ENCODE measurements at regions not wholly inside any gene's neighbourhood (a gene's known extent, or its start where the extent isn't known, plus 50 kb on each side); places are given as distances from the start of the nearest gene placed in this dataset.

GRCh38 chr18:64219517-64219916 lies 70.6 kb upstream of the LINC00305 start:
- BruUV-seq (replicated peaks), result no TSS peak
- Histone ChIP-seq H2AFZ (ENCODE audit: low read length) (no peak overlapping the region), H3K9ac (ENCODE audit: low read length) (no peak overlapping the region), H3K4me3 (ENCODE audit: low read length) (no peak overlapping the region), H4K20me1 (ENCODE audit: low read length) (no peaks in the 10 kb centered on the region), H3K4me2 (ENCODE audit: low read length) (no peak overlapping the region), H3K9me3 (ENCODE audit: low read length) (no peaks in the 10 kb centered on the region), H3K79me2 (ENCODE audit: low read length) (no peaks in the 10 kb centered on the region), H3K9me2 (replicated peaks; ENCODE audit: low read length) (no peaks in the 10 kb centered on the region), H3F3A (ENCODE audit: low read length, unreplicated experiment) (no peaks in the 10 kb centered on the region), H3K4me1 (ENCODE audit: insufficient read depth, low read length) (no peaks in the 10 kb centered on the region), H3K27ac (ENCODE audit: low read length) (no peak overlapping the region), H3K36me3 (ENCODE audit: low read depth, low read length) (no peaks in the 10 kb centered on the region), H3K27me3 (ENCODE audit: low read length) (0 out of 2 replicates have a peak, but pooled peaks cover 4% of the 10 kb centered on the region)
- ATAC-seq, result no peak
- intact Hi-C loops (cut with micrococcal nuclease), result no loop called here
- no peak for DNase-seq
- ChIA-PET POLR2A (ENCODE audit: unreplicated experiment) (no interaction called here), CTCF (no interaction called here)
- TF ChIP-seq EZH2phosphoT487 (IDR thresholded peaks at IDR 0.05; ENCODE audit: borderline replicate concordance, low read length) (no peak), EZH2 (IDR thresholded peaks at IDR 0.05; ENCODE audit: low read length, unreplicated experiment) (no peak), CTCF (conservative IDR thresholded peaks at IDR 0.05; ENCODE audit: low read depth, low read length) (no peak)

DNA sequence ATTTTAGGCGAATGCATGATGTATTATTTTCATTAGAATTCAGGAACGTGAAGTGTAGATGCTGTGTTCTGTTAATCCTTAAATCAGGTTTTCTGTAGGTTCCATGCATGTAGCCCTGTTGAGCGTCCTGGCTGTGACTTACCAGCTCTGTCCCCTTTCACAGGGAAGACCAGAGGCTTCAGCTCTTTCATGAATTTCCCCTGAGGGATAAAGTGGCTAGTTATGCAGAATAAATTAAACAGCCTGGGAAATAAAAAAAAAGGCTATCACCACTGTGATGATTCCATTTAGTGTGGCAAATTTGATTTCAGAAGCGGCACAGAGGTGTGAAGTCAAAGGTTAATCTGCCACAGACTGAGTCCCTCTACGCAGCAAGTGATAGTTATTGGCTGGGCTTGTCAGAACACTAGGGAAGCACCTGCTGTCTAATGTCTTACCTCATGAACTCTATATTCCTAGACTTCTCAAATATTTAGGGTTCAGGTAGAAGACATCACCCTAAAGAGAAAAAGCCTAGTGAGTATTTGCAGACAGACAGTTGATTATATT lies 61.6 kb upstream of the LINC00305 start:
- BruUV-seq (replicated peaks), result no TSS peak
- H3K36me3 ChIP-seq (ENCODE audit: low read depth, low read length), result no peaks in the 10 kb centered on the region
- intact Hi-C loops (cut with micrococcal nuclease), result no loop called here
- TF ChIP-seq CTCF (conservative IDR thresholded peaks at IDR 0.05; ENCODE audit: low read depth, low read length) (no peak), EZH2 (IDR thresholded peaks at IDR 0.05; ENCODE audit: low read length, unreplicated experiment) (no peak), EZH2phosphoT487 (IDR thresholded peaks at IDR 0.05; ENCODE audit: borderline replicate concordance, low read length) (no peak)
- DNase-seq (no peak), ATAC-seq (no peak)
- no peaks in the 10 kb centered on the region for H3K9me3 ChIP-seq (ENCODE audit: low read length)
- H4K20me1 ChIP-seq (ENCODE audit: low read length), result no peaks in the 10 kb centered on the region
- no peak overlapping the region for H3K4me2 ChIP-seq (ENCODE audit: low read length)
- POLR2A ChIA-PET (ENCODE audit: unreplicated experiment), result no interaction called here
- H3K9ac ChIP-seq (ENCODE audit: low read length), result no peak overlapping the region
- peaks cover 31% of the 10 kb centered on the region for H3K27me3 ChIP-seq (ENCODE audit: low read length)
- no peaks in the 10 kb centered on the region for H3K79me2 ChIP-seq (ENCODE audit: low read length)
- H3K4me3 ChIP-seq (ENCODE audit: low read length), result no peak overlapping the region
- CTCF ChIA-PET, result no interaction called here
- no peaks in the 10 kb centered on the region for H3K9me2 ChIP-seq (replicated peaks; ENCODE audit: low read length)
- no peak overlapping the region for H2AFZ ChIP-seq (ENCODE audit: low read length)
- no peaks in the 10 kb centered on the region for H3F3A ChIP-seq (ENCODE audit: low read length, unreplicated experiment)
- H3K4me1 ChIP-seq (ENCODE audit: insufficient read depth, low read length), result no peaks in the 10 kb centered on the region
- no peak overlapping the region for H3K27ac ChIP-seq (ENCODE audit: low read length)

DNA sequence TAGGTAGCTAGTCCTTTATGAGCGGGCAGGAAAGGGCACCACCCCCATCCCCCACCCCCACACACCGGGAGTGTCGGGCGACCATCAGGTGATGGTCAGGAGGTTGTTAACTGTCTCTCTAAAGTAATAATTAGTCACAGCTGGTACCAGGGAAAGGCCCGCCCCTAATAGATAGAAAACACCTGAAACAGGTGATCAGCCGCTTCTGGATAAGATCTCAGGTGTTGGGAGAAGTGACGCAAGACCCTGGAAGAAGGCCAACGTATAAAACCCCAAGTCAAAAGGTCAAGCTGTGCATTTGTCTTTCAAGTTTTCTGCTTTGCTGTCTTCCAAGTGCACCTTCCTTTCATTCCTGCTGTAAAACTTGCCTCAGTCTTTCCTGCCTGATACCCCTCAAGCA lies 59.6 kb upstream of the LINC00305 start:
- H4K20me1 ChIP-seq (ENCODE audit: low read length), result no peaks in the 10 kb centered on the region
- no peak for DNase-seq
- H3K4me2 ChIP-seq (ENCODE audit: low read length), result peak overlapping the region; percentile 72
- BruUV-seq (replicated peaks), result no TSS peak
- no peaks in the 10 kb centered on the region for H3K79me2 ChIP-seq (ENCODE audit: low read length)
- H3K27ac ChIP-seq (ENCODE audit: low read length), result no peak overlapping the region
- ChIA-PET POLR2A (ENCODE audit: unreplicated experiment) (no interaction called here), CTCF (no interaction called here)
- H3K4me3 ChIP-seq (ENCODE audit: low read length), result peak overlapping the region; percentile 59; the same call in 1 of the 2 replicates
- no peak overlapping the region for H2AFZ ChIP-seq (ENCODE audit: low read length)
- H3K9ac ChIP-seq (ENCODE audit: low read length), result no peak overlapping the region
- intact Hi-C loops (cut with micrococcal nuclease), result no loop called here
- H3K9me2 ChIP-seq (replicated peaks; ENCODE audit: low read length), result no peaks in the 10 kb centered on the region
- TF ChIP-seq EZH2phosphoT487 (IDR thresholded peaks at IDR 0.05; ENCODE audit: borderline replicate concordance, low read length), result no peak
- no peak for TF ChIP-seq EZH2 (IDR thresholded peaks at IDR 0.05; ENCODE audit: low read length, unreplicated experiment)
- TF ChIP-seq CTCF (conservative IDR thresholded peaks at IDR 0.05; ENCODE audit: low read depth, low read length), result no peak
- no peak for ATAC-seq
- H3K36me3 ChIP-seq (ENCODE audit: low read depth, low read length), result no peaks in the 10 kb centered on the region
- H3F3A ChIP-seq (ENCODE audit: low read length, unreplicated experiment), result no peaks in the 10 kb centered on the region
- no peaks in the 10 kb centered on the region for H3K9me3 ChIP-seq (ENCODE audit: low read length)
- peaks cover 33% of the 10 kb centered on the region for H3K27me3 ChIP-seq (ENCODE audit: low read length)
- H3K4me1 ChIP-seq (ENCODE audit: insufficient read depth, low read length), result no peaks in the 10 kb centered on the region

Measured in PC-3 (cell line).